Mononuclear cell (primary cell): ENCODE measurements at regions not wholly inside any gene's neighbourhood (a gene's known extent, or its start where the extent isn't known, plus 50 kb on each side); places are given as distances from the start of the nearest gene placed in this dataset.
"Not testable (repeated sequence)": the region's sequence is repeated elsewhere in the genome, so short reads cannot be mapped to it uniquely, and the experiment has no call there.

Experiments used
- H3K27me3 ChIP-seq: 2 replicates; pipeline ENCODE4 v1.6.0; 2011; ENCODE audit warnings: low read length, control low read depth; ENCODE audit not compliant: insufficient read depth
- H3K4me1 ChIP-seq: 2 replicates; pipeline ENCODE4 v1.5.1; 2011; ENCODE audit warnings: mild to moderate bottlenecking, low read length, control low read depth; ENCODE audit not compliant: insufficient read depth
- H3K4me3 ChIP-seq: 2 replicates; pipeline ENCODE4 v1.5.1; 2011; ENCODE audit warnings: mild to moderate bottlenecking, low read length, moderate library complexity
- H3K9me3 ChIP-seq: 2 replicates; pipeline ENCODE4 v1.5.1; 2011; ENCODE audit warnings: low read depth, mild to moderate bottlenecking, control low read depth, low read length

GRCh38 chr7:32677593-32677992 lies 182.3 kb downstream of the AVL9 start:
- Histone ChIP-seq H3K9me3 (no peaks in the 10 kb centered on the region), H3K4me1 (no peaks in the 10 kb centered on the region), H3K4me3 (no peak overlapping the region), H3K27me3 (no peaks in the 10 kb centered on the region)

- no peaks in the 10 kb centered on the region for H3K4me1 ChIP-seq
- no peaks in the 10 kb centered on the region for H3K27me3 ChIP-seq
- no peak overlapping the region for H3K4me3 ChIP-seq
- H3K9me3 ChIP-seq: no peaks in the 10 kb centered on the region
Observed at GRCh38 chr7:32676249-32676941, 181.1 kb downstream of the AVL9 start.

GRCh38 chr7:32673275-32673983 lies 178.1 kb downstream of the AVL9 start:
- H3K4me3 ChIP-seq: no peak overlapping the region
- no peaks in the 10 kb centered on the region for H3K4me1 ChIP-seq
- no peaks in the 10 kb centered on the region for H3K27me3 ChIP-seq
- no peaks in the 10 kb centered on the region for H3K9me3 ChIP-seq

GRCh38 chr7:32670110-32671025 lies 175.1 kb downstream of the AVL9 start:
- no peaks in the 10 kb centered on the region for H3K9me3 ChIP-seq
- no peaks in the 10 kb centered on the region for H3K27me3 ChIP-seq
- H3K4me3 ChIP-seq: no peak overlapping the region
- H3K4me1 ChIP-seq: no peaks in the 10 kb centered on the region

- not testable (repeated sequence) for H3K9me3 ChIP-seq, H3K4me1 ChIP-seq, H3K4me3 ChIP-seq, H3K27me3 ChIP-seq
Observed at GRCh38 chr7:32669173-32669870, 174.0 kb downstream of the AVL9 start.

GRCh38 chr7:32668387-32669097 lies 173.3 kb downstream of the AVL9 start:
- not testable (repeated sequence) for H3K4me1 ChIP-seq, H3K27me3 ChIP-seq

GRCh38 chr7:32667586-32667985 lies 172.3 kb downstream of the AVL9 start:
- not testable (repeated sequence) for H3K9me3 ChIP-seq, H3K4me3 ChIP-seq, H3K27me3 ChIP-seq, H3K4me1 ChIP-seq

More at GRCh38 chr7:32668387-32669097, 173.3 kb downstream of the AVL9 start:
- not testable (repeated sequence) for H3K9me3 ChIP-seq, H3K4me3 ChIP-seq

- H3K27me3 ChIP-seq, H3K4me3 ChIP-seq, H3K9me3 ChIP-seq, H3K4me1 ChIP-seq: not testable (repeated sequence)
Observed at GRCh38 chr7:32663805-32664211, 168.5 kb downstream of the AVL9 start.

GRCh38 chr7:32662509-32662908 lies 167.2 kb downstream of the AVL9 start:
- not testable (repeated sequence) for H3K27me3 ChIP-seq, H3K4me1 ChIP-seq, H3K4me3 ChIP-seq, H3K9me3 ChIP-seq

DNA sequence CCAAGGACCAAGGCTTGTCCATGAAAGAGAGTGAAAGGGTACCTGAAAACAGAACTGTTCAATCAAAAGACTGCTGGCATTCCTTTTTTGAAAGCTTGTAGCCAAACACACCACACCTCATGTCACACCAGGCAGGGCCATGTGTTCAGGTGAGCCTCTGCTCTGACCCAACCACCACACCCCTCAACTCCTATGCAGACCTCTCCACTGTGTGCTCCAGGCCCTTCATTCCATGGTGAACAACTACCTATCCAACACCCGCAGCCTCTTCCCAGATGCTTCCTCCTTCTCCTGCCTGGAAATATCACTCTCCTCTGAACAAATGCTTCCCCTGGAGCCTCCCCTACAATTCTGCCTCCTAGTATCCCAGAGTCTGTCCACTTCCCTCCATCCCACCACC lies 166.6 kb downstream of the AVL9 start:
- Histone ChIP-seq H3K27me3 (no peaks in the 10 kb centered on the region), H3K4me3 (no peak overlapping the region), H3K9me3 (no peaks in the 10 kb centered on the region), H3K4me1 (no peaks in the 10 kb centered on the region)

DNA sequence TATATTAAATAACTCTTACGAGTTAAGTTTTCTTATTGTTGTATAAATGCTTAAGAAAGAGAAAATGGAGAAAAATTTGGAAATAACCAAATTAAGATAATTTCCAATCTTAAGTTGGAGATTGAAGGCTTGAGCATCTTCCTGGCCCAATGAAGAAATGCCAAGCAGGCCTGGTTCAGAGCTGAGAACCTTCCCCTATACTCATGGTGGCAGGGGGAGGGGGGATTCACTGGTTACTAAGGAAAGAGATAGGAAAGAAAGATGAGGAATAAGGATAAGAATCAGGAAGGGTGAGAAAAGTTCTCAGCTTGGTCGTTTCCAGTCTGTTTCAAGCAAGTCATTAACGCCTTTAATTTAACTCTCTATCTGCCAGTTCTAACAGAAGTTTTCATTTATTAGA lies 166.2 kb downstream of the AVL9 start:
- H3K4me3 ChIP-seq: no peak overlapping the region
- no peaks in the 10 kb centered on the region for H3K27me3 ChIP-seq
- no peaks in the 10 kb centered on the region for H3K9me3 ChIP-seq
- H3K4me1 ChIP-seq: no peaks in the 10 kb centered on the region

GRCh38 chr7:32660936-32661335 lies 165.6 kb downstream of the AVL9 start:
- Histone ChIP-seq H3K4me1 (no peaks in the 10 kb centered on the region), H3K4me3 (no peak overlapping the region), H3K27me3 (no peaks in the 10 kb centered on the region), H3K9me3 (no peaks in the 10 kb centered on the region)

DNA sequence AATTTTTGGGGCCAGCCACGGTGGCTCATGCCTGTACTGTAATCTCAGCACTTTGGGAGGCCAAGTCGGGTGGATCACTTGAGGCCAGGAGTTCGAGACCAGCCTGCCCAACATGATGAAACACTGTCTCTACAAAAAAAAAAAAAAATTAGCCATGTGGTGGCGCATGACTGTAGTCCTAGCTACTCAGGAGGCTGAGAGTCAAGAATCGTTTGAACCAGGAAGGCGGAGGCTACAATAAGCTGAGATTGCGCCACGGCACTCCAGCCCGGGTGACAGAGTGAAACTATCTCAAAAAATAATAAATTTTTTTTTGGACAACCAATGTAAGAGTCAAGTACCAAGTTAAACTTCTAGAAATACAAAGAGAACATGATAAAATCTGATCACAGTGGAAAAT lies 164.6 kb downstream of the AVL9 start:
- H3K4me1 ChIP-seq: no peaks in the 10 kb centered on the region
- H3K9me3 ChIP-seq: no peaks in the 10 kb centered on the region
- H3K4me3 ChIP-seq: no peak overlapping the region
- H3K27me3 ChIP-seq: no peaks in the 10 kb centered on the region

GRCh38 chr7:32658467-32658869 lies 163.2 kb downstream of the AVL9 start:
- no peaks in the 10 kb centered on the region for H3K4me1 ChIP-seq
- no peak overlapping the region for H3K4me3 ChIP-seq
- H3K27me3 ChIP-seq: no peaks in the 10 kb centered on the region
- no peaks in the 10 kb centered on the region for H3K9me3 ChIP-seq
